Nephron (organoid): ENCODE measurements at regions not wholly inside any gene's neighbourhood (a gene's known extent, or its start where the extent isn't known, plus 50 kb on each side); places are given as distances from the start of the nearest gene placed in this dataset.
A peak's percentile ranks its signal among the peaks of the same experiment; 100 is the strongest.

ENCODE experiments used
- H3K27ac Mint-ChIP-seq, 3 experiments: 2 replicates each; pipeline ENCODE4 v1.8.0; 2020; ENCODE audit warnings: mixed read lengths in 3 of 3, mild to moderate bottlenecking in 2 of 3, moderate library complexity in 1 of 3
- H3K27me3 Mint-ChIP-seq: 2 replicates; pipeline ENCODE4 v1.8.0; 2021; ENCODE audit warnings: low read depth, mild to moderate bottlenecking, moderate library complexity, mixed read lengths
- H3K36me3 Mint-ChIP-seq: 2 replicates; pipeline ENCODE4 v1.8.0; 2020; ENCODE audit warnings: low read depth, mixed read lengths
- H3K4me1 Mint-ChIP-seq: 2 replicates; pipeline ENCODE4 v1.8.0; 2020; ENCODE audit warnings: mixed read lengths
- H3K4me3 Mint-ChIP-seq, 3 experiments: 2 replicates each; pipeline ENCODE4 v1.8.0; 2020; ENCODE audit warnings: mild to moderate bottlenecking in 3 of 3, mixed read lengths in 3 of 3, moderate library complexity in 2 of 3
- H3K9me3 Mint-ChIP-seq: 2 replicates; pipeline ENCODE4 v1.8.0; 2020; ENCODE audit warnings: mixed read lengths
- TF ChIP-seq, protein P1 (sequence below), 3 experiments: fragments of 200-600 bp; sonication (generic); IDR thresholded peaks; one replicate each; pipeline ENCODE4 v1.5.0; 2021; ENCODE audit warnings: antibody characterized with exemption in 3 of 3; ENCODE audit not compliant: unreplicated experiment in 3 of 3

GRCh38 chr10:78846760-78847159, 222.0 kb upstream of the ZMIZ1 start:
- TF ChIP-seq, protein P1, sequence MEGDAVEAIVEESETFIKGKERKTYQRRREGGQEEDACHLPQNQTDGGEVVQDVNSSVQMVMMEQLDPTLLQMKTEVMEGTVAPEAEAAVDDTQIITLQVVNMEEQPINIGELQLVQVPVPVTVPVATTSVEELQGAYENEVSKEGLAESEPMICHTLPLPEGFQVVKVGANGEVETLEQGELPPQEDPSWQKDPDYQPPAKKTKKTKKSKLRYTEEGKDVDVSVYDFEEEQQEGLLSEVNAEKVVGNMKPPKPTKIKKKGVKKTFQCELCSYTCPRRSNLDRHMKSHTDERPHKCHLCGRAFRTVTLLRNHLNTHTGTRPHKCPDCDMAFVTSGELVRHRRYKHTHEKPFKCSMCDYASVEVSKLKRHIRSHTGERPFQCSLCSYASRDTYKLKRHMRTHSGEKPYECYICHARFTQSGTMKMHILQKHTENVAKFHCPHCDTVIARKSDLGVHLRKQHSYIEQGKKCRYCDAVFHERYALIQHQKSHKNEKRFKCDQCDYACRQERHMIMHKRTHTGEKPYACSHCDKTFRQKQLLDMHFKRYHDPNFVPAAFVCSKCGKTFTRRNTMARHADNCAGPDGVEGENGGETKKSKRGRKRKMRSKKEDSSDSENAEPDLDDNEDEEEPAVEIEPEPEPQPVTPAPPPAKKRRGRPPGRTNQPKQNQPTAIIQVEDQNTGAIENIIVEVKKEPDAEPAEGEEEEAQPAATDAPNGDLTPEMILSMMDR (IDR thresholded peaks at IDR 0.05; ENCODE audit: unreplicated experiment in 3 of 3): no peak
- no peaks in the 10 kb centered on the region for H3K36me3 Mint-ChIP-seq
- H3K4me1 Mint-ChIP-seq: peaks cover 15% of the 10 kb centered on the region
- no peak overlapping the region for H3K27ac Mint-ChIP-seq
- H3K27me3 Mint-ChIP-seq: peaks cover 25% of the 10 kb centered on the region
- no peak overlapping the region for H3K4me3 Mint-ChIP-seq
- no peaks in the 10 kb centered on the region for H3K9me3 Mint-ChIP-seq

DNA sequence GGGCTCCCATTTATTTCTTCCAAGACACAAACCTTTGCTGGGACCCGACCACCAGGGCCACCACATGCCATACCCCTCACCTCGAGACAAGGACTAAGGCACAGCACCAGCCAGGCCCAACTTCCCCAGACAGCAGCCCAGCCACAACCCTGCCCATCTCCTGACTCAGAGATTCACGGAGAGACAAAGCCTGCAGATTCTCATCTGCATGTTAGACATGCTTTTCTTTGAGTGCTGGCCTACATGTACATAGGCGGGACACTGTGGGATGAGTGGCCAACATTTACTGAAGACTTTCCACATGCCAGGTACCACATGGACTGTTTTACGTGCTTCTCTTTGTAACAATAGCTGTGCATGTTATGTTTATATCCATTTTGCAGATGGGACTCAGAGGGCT, 221.3 kb upstream of the ZMIZ1 start:
- peaks cover 21% of the 10 kb centered on the region for H3K27me3 Mint-ChIP-seq
- peaks cover 15% of the 10 kb centered on the region for H3K4me1 Mint-ChIP-seq
- TF ChIP-seq, protein P1 (IDR thresholded peaks at IDR 0.05; ENCODE audit: unreplicated experiment in 3 of 3): no peak
- H3K27ac Mint-ChIP-seq: peak overlapping the region in 1 of 3 experiments; percentile 60
- H3K9me3 Mint-ChIP-seq: no peaks in the 10 kb centered on the region
- H3K4me3 Mint-ChIP-seq: no peak overlapping the region
- no peaks in the 10 kb centered on the region for H3K36me3 Mint-ChIP-seq

DNA sequence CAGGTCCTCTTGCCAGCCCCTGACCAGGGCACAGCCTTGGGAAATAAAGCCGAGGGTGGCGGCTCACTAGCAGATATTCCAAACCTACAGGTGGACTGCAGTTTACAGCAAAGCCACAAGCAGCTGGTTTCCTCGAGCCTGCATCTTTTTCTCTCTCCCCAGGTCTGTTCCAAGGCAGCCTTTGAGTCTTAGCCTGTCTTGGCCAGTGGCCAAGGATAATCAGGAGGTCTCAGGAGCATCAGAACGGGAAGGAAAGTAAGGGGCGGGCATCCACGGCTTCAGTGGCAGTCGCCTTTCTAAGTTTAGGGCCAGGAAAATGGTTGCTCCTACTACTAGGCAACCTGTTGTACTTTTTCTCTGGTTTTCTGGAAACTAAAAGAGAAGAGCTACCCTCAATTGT, 219.7 kb upstream of the ZMIZ1 start:
- no peaks in the 10 kb centered on the region for H3K36me3 Mint-ChIP-seq
- H3K27me3 Mint-ChIP-seq: peaks cover 23% of the 10 kb centered on the region
- peaks cover 25% of the 10 kb centered on the region for H3K4me1 Mint-ChIP-seq
- peak overlapping the region in 1 of 3 experiments; percentile 45 for H3K27ac Mint-ChIP-seq
- no peak overlapping the region for H3K4me3 Mint-ChIP-seq
- no peaks in the 10 kb centered on the region for H3K9me3 Mint-ChIP-seq
- TF ChIP-seq, protein P1 (IDR thresholded peaks at IDR 0.05; ENCODE audit: unreplicated experiment in 3 of 3): no peak

GRCh38 chr10:78849731-78850130, 219.0 kb upstream of the ZMIZ1 start:
- Mint-ChIP-seq H3K4me3 (no peak overlapping the region), H3K27ac (peak overlapping the region in 1 of 3 experiments; percentile 45), H3K4me1 (peaks cover 25% of the 10 kb centered on the region), H3K27me3 (peaks cover 23% of the 10 kb centered on the region), H3K36me3 (no peaks in the 10 kb centered on the region), H3K9me3 (no peaks in the 10 kb centered on the region)
- TF ChIP-seq, protein P1 (IDR thresholded peaks at IDR 0.05; ENCODE audit: unreplicated experiment in 3 of 3): no peak

GRCh38 chr10:78850644-78851435, 217.9 kb upstream of the ZMIZ1 start:
- Mint-ChIP-seq H3K9me3 (no peaks in the 10 kb centered on the region), H3K4me1 (peaks cover 31% of the 10 kb centered on the region), H3K36me3 (no peaks in the 10 kb centered on the region), H3K27me3 (peaks cover 16% of the 10 kb centered on the region), H3K4me3 (no peak overlapping the region), H3K27ac (peak overlapping the region in 1 of 3 experiments; percentile 27)
- TF ChIP-seq, protein P1 (IDR thresholded peaks at IDR 0.05; ENCODE audit: unreplicated experiment in 3 of 3): no peak

GRCh38 chr10:78851647-78852046, 217.1 kb upstream of the ZMIZ1 start:
- no peaks in the 10 kb centered on the region for H3K9me3 Mint-ChIP-seq
- H3K27me3 Mint-ChIP-seq: peaks cover 11% of the 10 kb centered on the region
- peak overlapping the region in 2 of 3 experiments; percentile 27 to 36 for H3K27ac Mint-ChIP-seq
- TF ChIP-seq, protein P1 (IDR thresholded peaks at IDR 0.05; ENCODE audit: unreplicated experiment in 3 of 3): no peak
- H3K36me3 Mint-ChIP-seq: no peaks in the 10 kb centered on the region
- H3K4me3 Mint-ChIP-seq: no peak overlapping the region
- peaks cover 31% of the 10 kb centered on the region for H3K4me1 Mint-ChIP-seq
